ENCODE measurements at regions not wholly inside any gene's neighbourhood (a gene's known extent, or its start where the extent isn't known, plus 50 kb on each side); places are given as distances from the start of the nearest gene placed in this dataset.

GRCh38 chr9:80448996-80449395 is 877.2 kb downstream of the TLE4 start:
- DNase-seq (ENCODE audit: low read depth) = no peak

GRCh38 chr9:80447876-80448275 is 876.1 kb downstream of the TLE4 start:
- DNase-seq (ENCODE audit: low read depth) = no peak

- DNase-seq (ENCODE audit: low read depth) = no peak
Observed at GRCh38 chr9:80440724-80441123, 869.0 kb downstream of the TLE4 start.

GRCh38 chr9:80437825-80438224 is 866.1 kb downstream of the TLE4 start:
- no peak for DNase-seq (ENCODE audit: low read depth)

- DNase-seq (ENCODE audit: low read depth) = no peak
Observed at GRCh38 chr9:80437091-80437640, 865.4 kb downstream of the TLE4 start.

GRCh38 chr9:80435591-80435990 is 863.8 kb downstream of the TLE4 start:
- DNase-seq (ENCODE audit: low read depth) = no peak

GRCh38 chr9:80426992-80427391 is 855.2 kb downstream of the TLE4 start:
- DNase-seq (ENCODE audit: low read depth) = no peak

GRCh38 chr9:80417211-80417773 is 845.5 kb downstream of the TLE4 start:
- DNase-seq (ENCODE audit: low read depth) = no peak

- DNase-seq (ENCODE audit: low read depth) = no peak
Observed at GRCh38 chr9:80410106-80410505, 838.3 kb downstream of the TLE4 start.

GRCh38 chr9:80407220-80407619 is 835.5 kb downstream of the TLE4 start:
- no peak for DNase-seq (ENCODE audit: low read depth)

- DNase-seq (ENCODE audit: low read depth) = no peak
Observed at GRCh38 chr9:80401243-80401642, 829.5 kb downstream of the TLE4 start.

- no peak for DNase-seq (ENCODE audit: low read depth)
Observed at GRCh38 chr9:80400624-80401230, 829.0 kb downstream of the TLE4 start.

- DNase-seq (ENCODE audit: low read depth) = no peak
Observed at GRCh38 chr9:80399606-80400005, 827.8 kb downstream of the TLE4 start.

GRCh38 chr9:80387828-80388227 is 816.1 kb downstream of the TLE4 start:
- no peak for DNase-seq (ENCODE audit: low read depth)

GRCh38 chr9:80385246-80385645 is 813.5 kb downstream of the TLE4 start:
- no peak for DNase-seq (ENCODE audit: low read depth)

- DNase-seq (ENCODE audit: low read depth) = no peak
Observed at GRCh38 chr9:80383331-80383730, 811.6 kb downstream of the TLE4 start.

GRCh38 chr9:80382211-80382891 is 810.6 kb downstream of the TLE4 start:
- DNase-seq (ENCODE audit: low read depth) = no peak

GRCh38 chr9:80380301-80380700 is 808.5 kb downstream of the TLE4 start:
- no peak for DNase-seq (ENCODE audit: low read depth)

- no peak for DNase-seq (ENCODE audit: low read depth)
Observed at GRCh38 chr9:80378669-80379293, 807.0 kb downstream of the TLE4 start.

- no peak for DNase-seq (ENCODE audit: low read depth)
Observed at GRCh38 chr9:80376180-80376579, 804.4 kb downstream of the TLE4 start.

GRCh38 chr9:80375477-80375876 is 803.7 kb downstream of the TLE4 start:
- no peak for DNase-seq (ENCODE audit: low read depth)

GRCh38 chr9:80369641-80370040 is 797.9 kb downstream of the TLE4 start:
- DNase-seq (ENCODE audit: low read depth) = no peak

GRCh38 chr9:80366626-80367025 is 794.9 kb downstream of the TLE4 start:
- no peak for DNase-seq (ENCODE audit: low read depth)

Measured in activated gamma-delta T cell treated with anti-CD3 and anti-CD28 coated beads, Interleukin-2, amount 50 U/mL, for 16 hours (primary cell).